ENCODE measurements at regions not wholly inside any gene's neighbourhood (a gene's known extent, or its start where the extent isn't known, plus 50 kb on each side); places are given as distances from the start of the nearest gene placed in this dataset.
A peak's percentile ranks its signal among the peaks of the same experiment; 100 is the strongest.

GRCh38 chr4:34893382-34893781, 1350.9 kb downstream of the ARAP2 start:
- Histone ChIP-seq H3K4me3 (no peak overlapping the region), H3K27ac (no peak overlapping the region), H3K4me2 (peak overlapping the region; percentile 21; the same call in 1 of the 3 replicates), H3K4me1 (no peaks in the 10 kb centered on the region), H3K9me3 (no peaks in the 10 kb centered on the region)
- CTCF ChIA-PET: no interaction called here
- DNase-seq (ENCODE audit: low read depth in 1 of 2, low spot score in 1 of 2) (no peak), ATAC-seq (no peak), FAIRE-seq (no peak)
- TF ChIP-seq HEYL (CRISPR knock-in tag; IDR thresholded peaks at IDR 0.05) (no peak), E2F6 (IDR thresholded peaks at IDR 0.05; ENCODE audit: borderline replicate concordance, low read depth) (no peak), ELK1 (IDR thresholded peaks at IDR 0.05; ENCODE audit: low read depth, low read length) (no peak), EP300 (IDR thresholded peaks at IDR 0.05) (no peak), SREBF2 (IDR thresholded peaks at IDR 0.05) (no peak), EHMT2 (IDR thresholded peaks at IDR 0.05; ENCODE audit: low read depth) (no peak), CBX2 (IDR thresholded peaks at IDR 0.05; ENCODE audit: borderline replicate concordance, low read depth) (no peak), ZC3H11A (IDR thresholded peaks at IDR 0.05) (no peak), HMGXB4 (CRISPR knock-in tag; IDR thresholded peaks at IDR 0.05; ENCODE audit: borderline replicate concordance) (no peak), RNF2 (IDR thresholded peaks at IDR 0.05; ENCODE audit: borderline replicate concordance, low read depth) (no peak), RFX5 (IDR thresholded peaks at IDR 0.05) (no peak), HOXB13 (CRISPR knock-in tag; IDR thresholded peaks at IDR 0.05; ENCODE audit: low read depth) (no peak), NR3C1 (IDR thresholded peaks at IDR 0.05) (no peak), CEBPB (IDR thresholded peaks at IDR 0.05) (no peak)
- WGBS (ENCODE audit: missing lambda C conversion rate): 25% methylated on average over 3 of the region's 3 CpGs
- POLR2A ChIA-PET: no interaction called here

- ChIA-PET CTCF (no interaction called here), POLR2A (no interaction called here)
- Histone ChIP-seq H3K27ac (no peak overlapping the region), H3K9me3 (no peaks in the 10 kb centered on the region), H3K4me1 (no peaks in the 10 kb centered on the region), H3K4me2 (no peak overlapping the region), H3K4me3 (no peak overlapping the region)
- no peak for ATAC-seq
- TF ChIP-seq BHLHE40 (IDR thresholded peaks at IDR 0.05; ENCODE audit: low read depth, low read length): no peak
- TF ChIP-seq ZSCAN20 (CRISPR knock-in tag; IDR thresholded peaks at IDR 0.05): no peak
- TF ChIP-seq TFCP2L1 (CRISPR knock-in tag; IDR thresholded peaks at IDR 0.05): no peak
- TF ChIP-seq CEBPB (IDR thresholded peaks at IDR 0.05): no peak
- no peak for TF ChIP-seq POLR2AphosphoS2 (conservative IDR thresholded peaks at IDR 0.05; ENCODE audit: low read length)
- TF ChIP-seq FOSB (CRISPR knock-in tag; IDR thresholded peaks at IDR 0.05): no peak
- TF ChIP-seq TP53 (CRISPR knock-in tag; IDR thresholded peaks at IDR 0.05): no peak
- no peak for TF ChIP-seq RCOR1 (IDR thresholded peaks at IDR 0.05; ENCODE audit: low read depth, low read length)
- TF ChIP-seq ZC3H11A (IDR thresholded peaks at IDR 0.05): no peak
- no peak for TF ChIP-seq SMC3 (IDR thresholded peaks at IDR 0.05)
- no peak for TF ChIP-seq HEYL (CRISPR knock-in tag; IDR thresholded peaks at IDR 0.05)
- TF ChIP-seq ESRRA (IDR thresholded peaks at IDR 0.05; ENCODE audit: borderline replicate concordance, low read length): no peak
- no peak for TF ChIP-seq HMGXB4 (CRISPR knock-in tag; IDR thresholded peaks at IDR 0.05; ENCODE audit: borderline replicate concordance)
- TF ChIP-seq, protein P1, sequence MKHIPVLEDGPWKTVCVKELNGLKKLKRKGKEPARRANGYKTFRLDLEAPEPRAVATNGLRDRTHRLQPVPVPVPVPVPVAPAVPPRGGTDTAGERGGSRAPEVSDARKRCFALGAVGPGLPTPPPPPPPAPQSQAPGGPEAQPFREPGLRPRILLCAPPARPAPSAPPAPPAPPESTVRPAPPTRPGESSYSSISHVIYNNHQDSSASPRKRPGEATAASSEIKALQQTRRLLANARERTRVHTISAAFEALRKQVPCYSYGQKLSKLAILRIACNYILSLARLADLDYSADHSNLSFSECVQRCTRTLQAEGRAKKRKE (CRISPR knock-in tag; IDR thresholded peaks at IDR 0.05; ENCODE audit: low read depth): no peak
- no peak for TF ChIP-seq EP300 (IDR thresholded peaks at IDR 0.05)
- TF ChIP-seq MAZ (IDR thresholded peaks at IDR 0.05; ENCODE audit: borderline replicate concordance, low read depth, low read length): no peak
- no peak for TF ChIP-seq HES2 (IDR thresholded peaks at IDR 0.05)
- no peak for TF ChIP-seq RNF2 (IDR thresholded peaks at IDR 0.05; ENCODE audit: borderline replicate concordance, low read depth)
- no peak for TF ChIP-seq HOXB5 (CRISPR knock-in tag; IDR thresholded peaks at IDR 0.05)
- no peak for DNase-seq (ENCODE audit: low read depth in 1 of 2, low spot score in 1 of 2)
- FAIRE-seq: no peak
- 75% methylated on average over 2 of the region's 2 CpGs for WGBS (ENCODE audit: missing lambda C conversion rate)
Observed at GRCh38 chr4:34920032-34920431, 1324.3 kb downstream of the ARAP2 start.
